SU-DHL-6 (cell line): ENCODE measurements at regions not wholly inside any gene's neighbourhood (a gene's known extent, or its start where the extent isn't known, plus 50 kb on each side); places are given as distances from the start of the nearest gene placed in this dataset.

Source experiments
- H2AFZ ChIP-seq: fragments of 200-600 bp; sonication (generic); 2 replicates; pipeline ENCODE4 v1.6.1; 2014; ENCODE audit warnings: low read depth, mild to moderate bottlenecking, moderate library complexity, mixed read lengths, antibody characterized with exemption, low read length; ENCODE audit not compliant: severe bottlenecking
- H3F3A ChIP-seq: fragments of 200-600 bp; shearing (Covaris generic); 2 replicates; pipeline ENCODE4 v1.6.0; 2016; ENCODE audit warnings: antibody characterized with exemption, mild to moderate bottlenecking; ENCODE audit not compliant: insufficient read depth
- H3K27ac ChIP-seq: fragments of 200-600 bp; sonication (generic); 2 replicates; pipeline ENCODE4 v1.5.1; 2016; ENCODE audit warnings: low read depth, mild to moderate bottlenecking, low read length, moderate library complexity, mixed read lengths
- H3K27me3 ChIP-seq: fragments of 200-600 bp; sonication (generic), shearing (Covaris generic); 2 replicates; pipeline ENCODE4 v1.6.0; 2014; ENCODE audit warnings: mild to moderate bottlenecking, low read length
- H3K36me3 ChIP-seq: fragments of 200-600 bp; sonication (generic); 2 replicates; pipeline ENCODE4 v1.6.1; 2014; ENCODE audit warnings: mild to moderate bottlenecking, low read length, mixed read lengths
- H3K4me2 ChIP-seq: fragments of 300-600, 200-600 bp; shearing (Covaris generic), sonication (generic); 2 replicates; pipeline ENCODE4 v1.6.0; 2014; ENCODE audit warnings: low read length, low read depth, mild to moderate bottlenecking; ENCODE audit not compliant: poor library complexity, severe bottlenecking
- H3K4me3 ChIP-seq: fragments of 200-600 bp; sonication (generic); 2 replicates; pipeline ENCODE4 v1.5.1; 2014; ENCODE audit warnings: antibody characterized with exemption, low read length, mild to moderate bottlenecking, mixed read lengths; ENCODE audit not compliant: insufficient read depth, poor library complexity, severe bottlenecking
- H3K79me2 ChIP-seq: fragments of 200-600 bp; sonication (generic); 2 replicates; pipeline ENCODE4 v1.6.1; 2014; ENCODE audit warnings: mild to moderate bottlenecking, low read length, moderate library complexity; ENCODE audit not compliant: insufficient read depth
- H3K9ac ChIP-seq: fragments of 200-600 bp; sonication (generic); 2 replicates; pipeline ENCODE4 v1.7.0; 2014; ENCODE audit warnings: mild to moderate bottlenecking, low read length
- H3K9me2 ChIP-seq: fragments of 200-600 bp; sonication (generic); replicated peaks from 2 replicates; pipeline ENCODE4 v1.6.1; 2014; ENCODE audit warnings: low read length; ENCODE audit not compliant: insufficient read depth
- H3K9me3 ChIP-seq: fragments of 200-600 bp; sonication (generic); 2 replicates; pipeline ENCODE4 v1.6.1; 2014; ENCODE audit warnings: low read length, mixed read lengths; ENCODE audit not compliant: insufficient read depth
- H4K20me1 ChIP-seq: fragments of 200-600 bp; sonication (generic); 2 replicates; pipeline ENCODE4 v1.6.1; 2014; ENCODE audit warnings: low read depth, mild to moderate bottlenecking, antibody characterized with exemption, low read length, moderate library complexity, mixed read lengths
- EZH2phosphoT487 ChIP-seq: fragments of 200-600 bp; sonication (generic), shearing (Covaris generic); conservative IDR thresholded peaks from 2 replicates; pipeline ENCODE4 v1.6.1; 2018; ENCODE audit warnings: mild to moderate bottlenecking, antibody characterized with exemption, low read length, moderate library complexity, mixed read lengths
- TF ChIP-seq, protein P1 (sequence below): fragments of 200-600 bp; sonication (generic); IDR thresholded peaks from one replicate; pipeline ENCODE4 v1.5.1; 2017; ENCODE audit warnings: antibody characterized with exemption, mild to moderate bottlenecking, low read length, moderate library complexity; ENCODE audit not compliant: insufficient read depth, poor library complexity, severe bottlenecking

GRCh38 chrX:143800150-143800549 lies 79.6 kb upstream of the SPANXN2 start:
- Histone ChIP-seq H2AFZ (no peak overlapping the region), H3K36me3 (no peaks in the 10 kb centered on the region), H3K4me2 (no peak overlapping the region), H3K79me2 (no peaks in the 10 kb centered on the region), H3K4me3 (no peak overlapping the region), H3K27ac (no peak overlapping the region), H4K20me1 (no peaks in the 10 kb centered on the region), H3K9ac (no peak overlapping the region), H3K9me2 (no peaks in the 10 kb centered on the region), H3K27me3 (no peaks in the 10 kb centered on the region), H3K9me3 (no peaks in the 10 kb centered on the region), H3F3A (no peaks in the 10 kb centered on the region)
- TF ChIP-seq EZH2phosphoT487, result no peak
- TF ChIP-seq, protein P1, sequence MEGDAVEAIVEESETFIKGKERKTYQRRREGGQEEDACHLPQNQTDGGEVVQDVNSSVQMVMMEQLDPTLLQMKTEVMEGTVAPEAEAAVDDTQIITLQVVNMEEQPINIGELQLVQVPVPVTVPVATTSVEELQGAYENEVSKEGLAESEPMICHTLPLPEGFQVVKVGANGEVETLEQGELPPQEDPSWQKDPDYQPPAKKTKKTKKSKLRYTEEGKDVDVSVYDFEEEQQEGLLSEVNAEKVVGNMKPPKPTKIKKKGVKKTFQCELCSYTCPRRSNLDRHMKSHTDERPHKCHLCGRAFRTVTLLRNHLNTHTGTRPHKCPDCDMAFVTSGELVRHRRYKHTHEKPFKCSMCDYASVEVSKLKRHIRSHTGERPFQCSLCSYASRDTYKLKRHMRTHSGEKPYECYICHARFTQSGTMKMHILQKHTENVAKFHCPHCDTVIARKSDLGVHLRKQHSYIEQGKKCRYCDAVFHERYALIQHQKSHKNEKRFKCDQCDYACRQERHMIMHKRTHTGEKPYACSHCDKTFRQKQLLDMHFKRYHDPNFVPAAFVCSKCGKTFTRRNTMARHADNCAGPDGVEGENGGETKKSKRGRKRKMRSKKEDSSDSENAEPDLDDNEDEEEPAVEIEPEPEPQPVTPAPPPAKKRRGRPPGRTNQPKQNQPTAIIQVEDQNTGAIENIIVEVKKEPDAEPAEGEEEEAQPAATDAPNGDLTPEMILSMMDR, result no peak

DNA sequence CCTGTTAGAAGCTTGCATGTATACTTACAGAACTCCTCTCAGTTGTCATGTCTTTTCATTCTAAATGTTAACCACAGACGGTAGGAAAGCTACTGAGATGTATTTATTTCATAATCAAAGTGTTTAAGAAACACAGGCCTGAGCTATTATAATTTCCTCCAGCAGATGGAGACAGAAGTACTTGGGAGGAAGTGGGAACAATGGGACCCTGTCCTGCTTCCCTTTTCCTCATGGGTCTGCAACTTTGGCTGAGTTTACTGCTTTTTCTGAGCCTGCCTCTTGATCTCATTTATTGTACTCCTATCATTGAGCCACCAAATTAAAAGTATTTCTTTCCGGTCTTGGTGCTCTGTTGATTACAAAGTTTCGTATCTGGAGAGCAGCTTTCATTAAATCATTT lies 67.7 kb upstream of the SPANXN2 start:
- Histone ChIP-seq H3K36me3 (no peaks in the 10 kb centered on the region), H3K9me3 (no peaks in the 10 kb centered on the region), H3K4me3 (no peak overlapping the region), H2AFZ (peak overlapping the region; percentile 34), H3F3A (no peaks in the 10 kb centered on the region), H3K27ac (no peak overlapping the region), H3K4me2 (no peak overlapping the region), H3K9ac (no peak overlapping the region), H3K79me2 (no peaks in the 10 kb centered on the region), H3K27me3 (no peaks in the 10 kb centered on the region), H3K9me2 (no peaks in the 10 kb centered on the region), H4K20me1 (no peaks in the 10 kb centered on the region)
- TF ChIP-seq, protein P1, result peak; percentile 34
- TF ChIP-seq EZH2phosphoT487, result no peak

DNA sequence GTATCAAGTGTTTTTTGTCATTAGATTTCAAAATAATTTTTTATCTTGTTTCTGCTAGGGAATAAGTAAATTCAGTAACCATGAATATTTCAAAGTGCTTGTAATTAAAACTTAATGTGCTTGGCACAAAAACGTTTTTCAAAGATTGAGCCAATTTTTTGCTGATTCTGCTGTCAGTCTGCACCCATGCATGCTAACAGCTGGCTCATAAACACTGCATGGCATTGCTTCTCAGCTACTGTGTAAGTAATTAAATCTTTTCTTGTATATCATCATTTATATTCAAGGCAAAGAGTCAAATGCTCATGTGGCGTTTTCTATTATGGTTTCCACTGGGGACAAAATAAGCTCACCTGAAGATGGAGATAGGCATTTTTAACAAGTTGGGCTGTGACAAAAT lies 66.8 kb upstream of the SPANXN2 start:
- Histone ChIP-seq H3F3A (no peaks in the 10 kb centered on the region), H3K36me3 (no peaks in the 10 kb centered on the region), H3K4me3 (no peak overlapping the region), H3K9me3 (no peaks in the 10 kb centered on the region), H3K27me3 (no peaks in the 10 kb centered on the region), H3K4me2 (no peak overlapping the region), H4K20me1 (no peaks in the 10 kb centered on the region), H3K79me2 (no peaks in the 10 kb centered on the region), H3K9me2 (no peaks in the 10 kb centered on the region), H3K9ac (no peak overlapping the region), H3K27ac (no peak overlapping the region), H2AFZ (no peak overlapping the region)
- TF ChIP-seq, protein P1, result no peak
- no peak for TF ChIP-seq EZH2phosphoT487

GRCh38 chrX:143781103-143781502 lies 60.6 kb upstream of the SPANXN2 start:
- Histone ChIP-seq H2AFZ (no peak overlapping the region), H3K4me2 (no peak overlapping the region), H3K27ac (no peak overlapping the region), H4K20me1 (no peaks in the 10 kb centered on the region), H3K27me3 (no peaks in the 10 kb centered on the region), H3K36me3 (no peaks in the 10 kb centered on the region), H3F3A (no peaks in the 10 kb centered on the region), H3K9ac (no peak overlapping the region), H3K9me3 (no peaks in the 10 kb centered on the region), H3K79me2 (no peaks in the 10 kb centered on the region), H3K4me3 (no peak overlapping the region), H3K9me2 (no peaks in the 10 kb centered on the region)
- TF ChIP-seq, protein P1, result no peak
- no peak for TF ChIP-seq EZH2phosphoT487
